Superior temporal gyrus (tissue), 1 donor: ENCODE measurements at regions not wholly inside any gene's neighbourhood (a gene's known extent, or its start where the extent isn't known, plus 50 kb on each side); places are given as distances from the start of the nearest gene placed in this dataset.
"Not testable (repeated sequence)": the region's sequence is repeated elsewhere in the genome, so short reads cannot be mapped to it uniquely, and the experiment has no call there.

Source experiments
- DNase-seq: peaks from one replicate; pipeline ENCODE4 v3.0.0-alpha.2; 2016; ENCODE audit errors: extremely low spot score

- DNase-seq = no peak
These were observed 209.0 kb upstream of the GPC6 start for GRCh38 chr13:93017493-93018112.

- DNase-seq = no peak
These were observed 202.7 kb upstream of the GPC6 start for GRCh38 chr13:93023929-93024328.

- DNase-seq = no peak
These were observed 200.6 kb upstream of the GPC6 start for GRCh38 chr13:93025984-93026383.

DNA sequence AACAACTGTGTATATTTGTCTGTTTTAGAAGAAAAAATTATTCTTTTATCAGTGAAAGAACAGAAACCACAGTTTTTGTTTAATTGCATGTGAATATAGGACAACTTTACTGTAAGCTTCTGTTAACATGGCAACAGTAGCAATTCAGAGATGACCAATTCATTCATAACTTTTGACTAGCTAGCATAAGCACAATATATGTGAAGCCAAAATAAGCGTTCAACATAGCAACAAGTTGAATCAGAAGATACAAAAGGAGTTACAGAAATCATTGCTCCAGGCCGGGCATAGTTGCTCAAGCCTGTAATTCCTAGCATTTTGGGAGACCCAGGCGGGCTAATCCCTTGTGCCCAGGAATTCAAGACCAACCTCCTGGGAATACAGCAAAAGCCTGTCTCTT is 197.1 kb upstream of the GPC6 start:
- no peak for DNase-seq

DNA sequence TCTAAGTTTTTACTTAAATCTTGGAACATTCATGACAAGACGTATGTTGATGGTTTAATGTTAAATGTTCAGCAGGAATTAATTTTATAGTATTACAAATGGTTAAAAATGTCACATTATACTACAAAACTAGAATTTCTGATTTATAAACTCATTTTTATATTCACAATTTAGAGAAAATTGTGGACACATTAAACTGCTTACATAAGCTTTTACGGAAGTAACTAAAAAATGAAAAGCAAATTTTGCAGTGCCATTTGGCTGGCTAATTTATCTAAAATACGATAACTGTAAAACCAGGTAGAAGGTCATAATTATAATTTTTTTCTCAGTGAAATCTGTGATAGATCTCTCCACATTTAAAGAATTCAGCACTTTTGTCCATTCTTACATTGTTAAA is 190.2 kb upstream of the GPC6 start:
- no peak for DNase-seq

DNA sequence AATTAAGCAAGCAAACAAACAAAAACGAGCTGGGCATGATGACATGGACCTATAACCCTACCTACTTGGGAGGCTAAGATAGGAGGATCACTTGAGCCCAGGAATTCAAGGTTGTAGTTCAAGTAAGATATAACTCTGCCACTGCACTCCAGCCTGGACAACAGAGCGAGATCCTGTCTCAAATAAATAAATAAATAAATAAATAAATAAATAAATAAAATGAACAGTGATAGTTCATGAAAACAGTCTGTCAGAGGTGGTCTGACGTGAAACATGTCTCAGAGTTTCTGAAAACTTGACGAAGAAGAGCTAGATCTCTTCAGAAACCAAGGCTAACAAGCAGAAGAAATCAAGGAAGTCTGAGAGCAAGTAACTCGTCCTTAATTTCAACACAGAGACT is 188.8 kb upstream of the GPC6 start:
- no peak for DNase-seq

- no peak for DNase-seq
These were observed 188.4 kb upstream of the GPC6 start for GRCh38 chr13:93038187-93038586.

- no peak for DNase-seq
These were observed 187.5 kb upstream of the GPC6 start for GRCh38 chr13:93039131-93039530.

- DNase-seq = not testable (repeated sequence)
These were observed 185.0 kb upstream of the GPC6 start for GRCh38 chr13:93041566-93041965.

GRCh38 chr13:93045836-93046235 is 180.8 kb upstream of the GPC6 start:
- no peak for DNase-seq

- no peak for DNase-seq
These were observed 171.4 kb upstream of the GPC6 start for GRCh38 chr13:93055233-93055632.

GRCh38 chr13:93058301-93058700 is 168.3 kb upstream of the GPC6 start:
- no peak for DNase-seq

- DNase-seq = no peak
These were observed 166.5 kb upstream of the GPC6 start for GRCh38 chr13:93060144-93060543.

- no peak for DNase-seq
These were observed 160.4 kb upstream of the GPC6 start for GRCh38 chr13:93066187-93066586.

DNA sequence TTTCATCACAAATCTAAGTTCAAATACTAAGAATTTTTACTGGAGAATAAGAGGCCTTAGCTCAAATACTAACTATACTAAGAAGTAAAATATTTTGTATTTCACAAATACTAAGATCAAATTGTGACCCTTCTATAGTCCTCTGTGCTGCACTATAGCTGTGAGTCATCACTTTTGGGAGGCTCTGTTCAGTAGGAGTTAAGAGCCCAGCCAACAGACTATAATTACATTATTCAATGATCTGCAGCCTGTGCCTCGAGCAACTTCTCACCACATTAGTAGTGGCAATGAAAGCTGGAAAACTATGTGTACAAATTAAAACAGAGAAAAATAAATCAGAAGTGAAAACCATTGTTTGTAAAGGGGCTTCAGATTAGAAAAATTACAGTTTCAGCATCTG is 147.3 kb upstream of the GPC6 start:
- DNase-seq = no peak

GRCh38 chr13:93080166-93080565 is 146.4 kb upstream of the GPC6 start:
- DNase-seq = no peak

DNA sequence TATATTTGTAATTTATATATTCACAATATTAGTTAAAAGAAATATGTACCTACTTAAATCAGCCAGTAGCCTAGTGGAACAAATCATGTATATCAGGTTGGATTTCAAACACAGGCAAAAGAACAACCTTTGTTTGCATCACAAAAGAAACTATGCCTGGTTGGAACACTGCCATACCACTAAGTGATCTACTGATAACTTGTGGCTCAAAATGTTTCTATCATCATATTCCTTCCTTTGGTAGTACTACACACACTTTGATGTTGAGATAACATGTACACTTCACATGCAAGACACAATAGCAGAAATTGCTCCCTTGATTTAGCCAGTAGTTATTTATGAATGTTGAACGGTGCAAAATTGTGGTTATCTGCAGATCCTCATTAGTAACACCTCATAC is 146.0 kb upstream of the GPC6 start:
- DNase-seq = no peak

GRCh38 chr13:93086329-93086728 is 140.3 kb upstream of the GPC6 start:
- DNase-seq = no peak

DNA sequence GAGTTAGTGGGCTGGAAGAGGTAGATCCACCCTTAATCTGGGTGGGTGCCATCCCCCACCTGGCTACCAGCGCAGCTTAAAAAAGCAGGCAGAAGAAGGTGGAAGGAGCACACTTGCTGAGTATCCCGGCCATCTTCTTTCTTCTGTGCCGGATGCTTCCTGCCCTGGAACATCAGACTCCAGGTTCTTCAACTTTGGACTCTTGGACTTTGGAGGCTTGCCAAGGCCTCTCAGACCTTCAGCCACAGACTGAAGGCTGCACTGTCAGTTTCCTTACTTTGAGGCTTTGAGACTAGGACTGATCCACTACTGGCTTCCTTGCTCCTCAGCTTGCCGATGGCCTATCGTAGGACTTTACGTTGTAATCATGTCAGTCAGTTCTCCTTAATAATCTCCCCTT is 127.6 kb upstream of the GPC6 start:
- DNase-seq = no peak

DNA sequence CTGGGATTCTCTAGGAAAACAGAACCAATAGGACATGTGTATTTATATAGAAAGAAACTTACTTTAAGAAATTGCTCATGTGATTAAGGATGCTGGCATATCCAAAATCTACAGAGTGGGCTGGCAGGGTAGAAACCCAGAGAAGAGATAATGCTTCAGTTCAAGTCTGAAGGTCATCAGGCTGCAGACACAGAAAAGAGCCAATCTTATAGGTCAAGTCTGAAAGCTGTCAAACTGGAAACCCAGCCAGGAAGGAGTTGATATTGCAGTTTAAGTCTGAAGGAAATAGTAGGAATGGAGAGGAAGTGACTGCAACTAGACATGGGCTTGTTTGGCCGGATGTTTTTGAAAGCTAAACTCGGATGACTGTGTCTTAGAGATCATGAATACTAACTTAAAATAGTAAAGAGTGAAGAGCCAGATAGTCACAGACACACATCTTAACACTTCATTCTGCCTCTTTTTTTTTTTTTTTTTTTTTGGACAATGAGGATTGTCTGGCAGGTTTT is 125.3 kb upstream of the GPC6 start:
- DNase-seq = no peak

DNA sequence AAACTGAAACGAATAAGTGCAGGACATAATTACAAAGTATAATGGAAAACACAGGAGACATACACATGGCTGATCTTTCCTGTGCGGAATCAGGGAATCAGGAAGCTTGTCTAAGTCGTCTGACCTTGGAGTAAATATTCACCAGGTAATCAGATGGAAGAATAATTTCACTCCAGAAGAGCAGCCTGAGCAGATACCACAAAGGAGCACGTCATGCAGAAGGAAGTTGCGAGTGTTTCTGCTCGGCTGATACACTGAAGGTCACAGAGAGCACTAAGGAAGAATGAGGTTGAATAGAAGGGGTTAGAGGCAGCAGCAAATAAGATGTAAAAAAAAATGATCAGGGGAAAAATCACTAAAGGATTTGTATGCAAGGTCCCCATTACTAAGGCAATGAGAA is 122.3 kb upstream of the GPC6 start:
- no peak for DNase-seq

- peak; percentile 57 for DNase-seq
These were observed 118.5 kb upstream of the GPC6 start for GRCh38 chr13:93108111-93108601.

DNA sequence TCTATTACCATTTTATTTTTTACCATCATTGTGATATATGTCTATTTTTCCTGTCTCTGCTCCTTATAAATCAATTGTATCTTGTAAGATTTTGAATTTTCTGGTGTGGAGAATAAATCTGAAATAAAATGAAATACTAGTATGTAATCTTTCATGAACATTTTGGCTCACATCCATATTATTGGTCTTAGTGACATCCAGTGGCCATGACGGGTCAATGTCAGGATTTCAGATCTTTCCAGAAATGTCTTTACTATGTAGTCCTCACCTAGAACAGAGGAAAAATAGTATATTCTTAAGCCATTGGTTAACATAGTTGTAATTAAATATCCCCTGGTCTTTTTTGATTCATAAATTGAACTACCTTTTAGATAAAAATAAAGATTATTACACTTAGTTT is 109.8 kb upstream of the GPC6 start:
- no peak for DNase-seq

GRCh38 chr13:93118081-93118615 is 108.5 kb upstream of the GPC6 start:
- DNase-seq = no peak
